ENCODE measurements at regions not wholly inside any gene's neighbourhood (a gene's known extent, or its start where the extent isn't known, plus 50 kb on each side); places are given as distances from the start of the nearest gene placed in this dataset.

GRCh38 chr3:59265566-59265965, 215.7 kb upstream of the CFAP20DC start:
- TF ChIP-seq GATA2 (IDR thresholded peaks at IDR 0.05; ENCODE audit: low read depth, low read length) (no peak), GATA3 (IDR thresholded peaks at IDR 0.05; ENCODE audit: low read depth, low read length) (no peak)

DNA sequence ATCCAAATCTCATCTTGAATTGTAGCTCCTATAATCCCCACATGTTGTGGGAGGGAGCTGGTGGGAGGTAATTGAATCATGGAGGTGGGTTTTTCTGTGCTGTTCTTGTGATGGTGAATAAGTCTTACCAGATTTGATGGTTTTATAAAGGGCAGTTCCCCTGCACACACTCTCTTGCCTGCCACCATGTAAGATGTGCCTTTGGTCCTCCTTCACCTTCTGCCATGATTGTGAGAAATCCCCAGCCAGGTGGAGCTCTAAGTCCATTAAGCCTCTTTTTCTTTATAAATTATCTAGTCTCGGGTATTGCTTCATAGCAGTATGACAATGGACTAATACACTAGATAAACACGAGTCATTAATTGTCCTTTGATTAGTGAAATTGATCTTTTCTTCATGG, 214.5 kb upstream of the CFAP20DC start:
- TF ChIP-seq GATA3 (IDR thresholded peaks at IDR 0.05; ENCODE audit: low read depth, low read length), result no peak
- TF ChIP-seq GATA2 (IDR thresholded peaks at IDR 0.05; ENCODE audit: low read depth, low read length), result no peak

- TF ChIP-seq GATA2 (IDR thresholded peaks at IDR 0.05; ENCODE audit: low read depth, low read length), result no peak
- TF ChIP-seq GATA3 (IDR thresholded peaks at IDR 0.05; ENCODE audit: low read depth, low read length), result no peak
Measured at GRCh38 chr3:59263152-59263551, 213.3 kb upstream of the CFAP20DC start.

- no peak for TF ChIP-seq GATA2 (IDR thresholded peaks at IDR 0.05; ENCODE audit: low read depth, low read length)
Measured at GRCh38 chr3:59262076-59262498, 212.3 kb upstream of the CFAP20DC start.

- TF ChIP-seq GATA3 (IDR thresholded peaks at IDR 0.05; ENCODE audit: low read depth, low read length) (no peak), GATA2 (IDR thresholded peaks at IDR 0.05; ENCODE audit: low read depth, low read length) (no peak)
Measured at GRCh38 chr3:59261009-59261408, 211.2 kb upstream of the CFAP20DC start.

- TF ChIP-seq GATA3 (IDR thresholded peaks at IDR 0.05; ENCODE audit: low read depth, low read length) (no peak), GATA2 (IDR thresholded peaks at IDR 0.05; ENCODE audit: low read depth, low read length) (no peak)
Measured at GRCh38 chr3:59258550-59259260, 208.9 kb upstream of the CFAP20DC start.

GRCh38 chr3:59257506-59257905, 207.7 kb upstream of the CFAP20DC start:
- no peak for TF ChIP-seq GATA3 (IDR thresholded peaks at IDR 0.05; ENCODE audit: low read depth, low read length)
- no peak for TF ChIP-seq GATA2 (IDR thresholded peaks at IDR 0.05; ENCODE audit: low read depth, low read length)

DNA sequence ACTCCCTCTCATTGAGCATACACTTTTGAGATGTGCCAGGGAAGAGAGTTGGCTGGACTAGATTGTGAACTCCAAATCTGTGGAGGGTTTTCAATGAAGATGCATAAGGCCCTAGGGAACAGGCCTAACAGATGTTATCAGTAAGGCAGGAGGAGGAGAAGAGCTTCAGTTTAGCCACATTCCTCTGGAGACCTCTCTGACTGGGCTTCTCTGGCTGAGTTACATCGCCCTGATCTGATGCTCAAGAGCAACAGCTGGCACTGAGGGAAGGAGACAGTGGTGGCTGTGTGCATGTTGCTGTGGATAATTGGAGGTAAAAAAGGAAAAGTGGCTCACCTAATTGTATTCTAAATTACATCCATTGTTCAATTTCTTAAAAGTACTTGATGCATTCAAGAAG, 206.4 kb upstream of the CFAP20DC start:
- no peak for TF ChIP-seq GATA3 (IDR thresholded peaks at IDR 0.05; ENCODE audit: low read depth, low read length)
- TF ChIP-seq GATA2 (IDR thresholded peaks at IDR 0.05; ENCODE audit: low read depth, low read length), result no peak

GRCh38 chr3:59254976-59255375, 205.2 kb upstream of the CFAP20DC start:
- TF ChIP-seq GATA3 (IDR thresholded peaks at IDR 0.05; ENCODE audit: low read depth, low read length) (no peak), GATA2 (IDR thresholded peaks at IDR 0.05; ENCODE audit: low read depth, low read length) (no peak)

DNA sequence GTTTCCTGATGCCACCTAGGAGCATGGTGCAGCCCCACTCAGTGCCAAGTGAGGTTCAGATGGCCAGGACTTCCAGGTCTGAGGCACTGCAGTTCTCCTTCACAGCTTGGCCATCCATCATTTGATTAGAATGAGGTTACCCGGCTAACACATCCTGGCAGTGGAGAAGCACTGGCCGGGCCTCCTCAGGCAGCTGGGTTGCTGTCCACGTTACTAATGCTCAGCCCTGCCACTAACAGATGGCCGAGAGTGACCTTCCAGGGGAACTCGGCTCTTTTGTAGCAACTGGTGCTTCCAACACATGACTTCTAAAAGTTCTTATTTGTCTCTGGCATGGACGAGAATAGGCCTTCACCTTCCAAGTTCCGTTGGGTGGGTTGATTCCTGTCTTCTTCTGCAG, 204.6 kb upstream of the CFAP20DC start:
- TF ChIP-seq GATA2 (IDR thresholded peaks at IDR 0.05; ENCODE audit: low read depth, low read length) (no peak), GATA3 (IDR thresholded peaks at IDR 0.05; ENCODE audit: low read depth, low read length) (no peak)

DNA sequence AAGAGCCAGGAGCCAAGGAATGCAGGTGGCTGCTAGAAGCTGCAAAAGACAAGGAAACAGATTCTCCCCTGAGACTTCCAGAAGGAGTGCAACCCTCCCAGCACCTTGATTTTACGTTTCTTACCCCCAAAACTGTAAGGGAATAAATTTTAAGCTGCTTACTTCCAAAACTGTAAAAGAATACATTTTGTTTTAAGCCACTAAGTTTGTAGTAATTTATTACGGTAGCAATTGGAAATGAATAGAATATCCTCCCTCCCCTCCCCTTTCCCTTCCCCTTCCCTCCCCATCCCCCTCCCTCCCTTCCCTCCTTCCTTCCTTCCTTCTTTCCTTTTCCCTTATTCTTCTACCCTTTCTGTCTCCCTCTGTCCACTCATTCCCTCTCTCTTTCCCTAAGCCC, 203.7 kb upstream of the CFAP20DC start:
- TF ChIP-seq GATA3 (IDR thresholded peaks at IDR 0.05; ENCODE audit: low read depth, low read length) (no peak), GATA2 (IDR thresholded peaks at IDR 0.05; ENCODE audit: low read depth, low read length) (no peak)

GRCh38 chr3:59251869-59252268, 202.0 kb upstream of the CFAP20DC start:
- TF ChIP-seq GATA3 (IDR thresholded peaks at IDR 0.05; ENCODE audit: low read depth, low read length) (no peak), GATA2 (IDR thresholded peaks at IDR 0.05; ENCODE audit: low read depth, low read length) (no peak)

DNA sequence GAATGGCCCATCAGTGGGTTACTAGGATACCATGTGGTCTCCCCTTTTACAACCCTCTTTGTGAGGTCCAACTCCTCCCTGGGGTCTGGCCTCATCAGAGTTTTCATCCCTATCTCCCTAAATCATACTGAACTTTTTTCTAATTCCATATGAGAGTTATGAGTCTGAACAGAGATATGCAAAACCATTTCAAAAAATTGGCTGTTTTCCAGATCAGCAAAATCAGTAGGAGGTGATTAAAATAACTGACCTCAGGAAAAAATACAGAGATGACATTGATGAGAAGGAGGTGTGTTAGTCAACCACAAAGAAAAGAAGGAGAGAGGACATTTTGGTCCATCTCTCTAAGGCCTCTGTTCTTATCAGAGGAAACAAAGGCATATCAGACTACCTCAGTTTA, 200.8 kb upstream of the CFAP20DC start:
- TF ChIP-seq GATA3 (IDR thresholded peaks at IDR 0.05; ENCODE audit: low read depth, low read length) (no peak), GATA2 (IDR thresholded peaks at IDR 0.05; ENCODE audit: low read depth, low read length) (peak; percentile 44)

DNA sequence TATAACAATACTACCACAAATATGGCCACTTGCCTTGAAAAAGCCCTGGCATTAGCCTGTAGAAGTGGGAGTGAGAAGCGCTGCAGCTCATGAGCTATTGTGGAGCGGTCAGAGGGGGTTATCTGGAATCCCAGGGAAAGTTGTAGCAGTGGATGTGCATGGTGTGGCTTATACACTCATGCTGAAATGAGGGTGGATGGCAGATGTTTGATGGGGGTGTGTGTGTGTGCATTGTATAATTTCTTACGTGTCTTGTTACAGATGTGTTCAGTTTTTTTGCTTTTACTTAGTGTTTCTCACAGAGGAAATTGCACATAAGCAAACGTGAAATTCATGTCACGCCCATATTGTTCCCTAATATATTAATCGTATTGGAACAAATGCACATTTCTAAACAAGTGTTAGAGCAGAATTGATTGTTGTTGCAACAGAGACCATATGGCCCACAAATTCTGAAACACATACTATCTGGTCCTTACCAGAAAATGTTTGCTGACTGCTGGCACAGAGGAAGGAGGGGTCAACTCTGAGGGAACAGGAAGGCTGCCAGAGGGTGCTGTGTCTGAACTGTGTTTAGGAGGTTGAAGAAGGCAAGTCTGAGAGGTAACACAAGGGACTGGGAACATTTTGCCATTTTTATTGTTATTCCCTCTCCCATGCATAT, 200.0 kb upstream of the CFAP20DC start:
- TF ChIP-seq GATA2 (IDR thresholded peaks at IDR 0.05; ENCODE audit: low read depth, low read length) (no peak), GATA3 (IDR thresholded peaks at IDR 0.05; ENCODE audit: low read depth, low read length) (no peak)

DNA sequence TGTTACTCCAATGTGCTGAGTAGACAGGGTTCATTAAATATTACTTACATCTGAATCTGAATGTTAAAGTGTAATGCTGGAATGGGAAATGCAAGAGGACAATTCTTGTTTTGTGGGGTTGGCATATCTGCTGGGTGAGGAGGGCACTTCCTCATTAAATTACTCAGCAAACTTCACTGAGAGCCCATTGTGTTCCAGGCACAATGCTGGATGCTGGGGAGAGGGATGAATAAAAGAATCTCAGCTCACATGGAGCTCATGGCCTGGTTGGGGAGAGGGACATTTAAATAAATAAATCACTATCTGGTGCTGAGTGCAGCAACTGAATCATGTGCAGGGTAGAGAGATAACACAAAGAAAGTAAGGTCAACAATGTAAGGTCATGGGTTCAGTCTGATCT, 199.2 kb upstream of the CFAP20DC start:
- TF ChIP-seq GATA3 (IDR thresholded peaks at IDR 0.05; ENCODE audit: low read depth, low read length) (no peak), GATA2 (IDR thresholded peaks at IDR 0.05; ENCODE audit: low read depth, low read length) (no peak)

Data from SH-SY5Y (cell line).